Endothelial cell of umbilical vein (primary cell): ENCODE measurements at regions not wholly inside any gene's neighbourhood (a gene's known extent, or its start where the extent isn't known, plus 50 kb on each side); places are given as distances from the start of the nearest gene placed in this dataset.

ENCODE experiments used
- BruUV-seq: library from RNA; stranded (reverse); fragments of 400-500 nt; replicated peaks from 2 replicates; lab custom pipeline; 2021; lab: Mats Ljungman, UMichigan
- CTCF ChIA-PET: fragments of 300-600, 350-600 bp; sonication (Branson Sonifier 250); formaldehyde crosslinking; loops from one replicate; lab custom pipeline; 2021; ENCODE audit warnings: antibody characterized with exemption, inconsistent platforms; lab: Charles Lee
- POLR2A ChIA-PET: fragments of 300-600, 350-600 bp; sonication (Branson Sonifier 250); formaldehyde crosslinking; loops from one replicate; lab custom pipeline; 2021; ENCODE audit warnings: antibody characterized with exemption, inconsistent platforms; lab: Charles Lee
- DNase-seq: peaks from one replicate; pipeline ENCODE4 v3.0.0-alpha.2; 2011; ENCODE audit warnings: low read depth, low spot score
- FAIRE-seq: peaks from 2 replicates; lab custom pipeline; 2011; peaks lifted over from hg19 to GRCh38; lab: Jason Lieb, UNC
- H2AFZ ChIP-seq: 2 replicates; pipeline ENCODE4 v1.6.0; 2012; ENCODE audit warnings: low read depth, low read length, control low read depth, inconsistent platforms
- H3K27ac ChIP-seq: 2 replicates; pipeline ENCODE4 v1.5.1; 2011; ENCODE audit warnings: low read depth, mild to moderate bottlenecking, control low read depth, low read length, moderate library complexity; ENCODE audit not compliant: insufficient read depth
- H3K27me3 ChIP-seq, 2 experiments: 2 replicates each; pipeline versions ENCODE4 v1.6.0 to v1.6.1; 2011; ENCODE audit warnings: low read length in 2 of 2, mixed read lengths in 1 of 2; ENCODE audit not compliant: control insufficient read depth in 2 of 2, insufficient read depth in 2 of 2
- H3K36me3 ChIP-seq, 2 experiments: 2 replicates in 1 of 2; 3 replicates in 1 of 2; pipeline ENCODE4 v1.5.1; 2011; ENCODE audit warnings: low read length in 2 of 2, mild to moderate bottlenecking in 1 of 2, moderate library complexity in 1 of 2; ENCODE audit not compliant: control insufficient read depth in 2 of 2, insufficient read depth in 2 of 2; ENCODE audit errors: extremely low read depth in 1 of 2
- H3K4me1 ChIP-seq: 3 replicates; pipeline ENCODE4 v1.5.1; 2011; ENCODE audit warnings: mild to moderate bottlenecking, low read length; ENCODE audit not compliant: control insufficient read depth, insufficient read depth; ENCODE audit errors: extremely low read depth
- H3K4me2 ChIP-seq: 2 replicates; pipeline ENCODE4 v1.6.1; 2011; ENCODE audit warnings: low read length, control low read depth, mixed read lengths; ENCODE audit not compliant: insufficient read depth
- H3K4me3 ChIP-seq, 3 experiments: fragments of 200-600 bp in 1 of 3; sonication (generic), shearing (Covaris generic) in 1 of 3; replicated peaks in 1 of 3; 2 replicates each; pipeline ENCODE4 v1.5.1; 2011 to 2016; ENCODE audit warnings: control low read depth in 3 of 3, low read length in 3 of 3, mild to moderate bottlenecking in 2 of 3, inconsistent platforms in 1 of 3, low read depth in 1 of 3, moderate library complexity in 1 of 3; ENCODE audit not compliant: insufficient read depth in 1 of 3
- H3K79me2 ChIP-seq: 2 replicates; pipeline ENCODE4 v1.6.0; 2012; ENCODE audit warnings: low read length, inconsistent platforms; ENCODE audit not compliant: control insufficient read depth, insufficient read depth
- H3K9ac ChIP-seq: replicated peaks from 2 replicates; pipeline ENCODE3; 2011; ENCODE audit warnings: low read length, control low read depth; ENCODE audit not compliant: insufficient read depth; ENCODE audit errors: extremely low read depth
- H3K9me1 ChIP-seq: replicated peaks from 3 replicates; pipeline ENCODE4 v1.6.0; 2011; ENCODE audit warnings: mild to moderate bottlenecking, low read length; ENCODE audit not compliant: control insufficient read depth, insufficient read depth; ENCODE audit errors: extremely low read depth
- H3K9me3 ChIP-seq: replicated peaks from 2 replicates; pipeline ENCODE4 v1.5.1; 2012; ENCODE audit warnings: low read length, inconsistent platforms; ENCODE audit not compliant: control insufficient read depth, insufficient read depth
- H4K20me1 ChIP-seq: replicated peaks from 2 replicates; pipeline ENCODE3; 2011; ENCODE audit warnings: mild to moderate bottlenecking, low read length; ENCODE audit not compliant: control insufficient read depth, insufficient read depth; ENCODE audit errors: extremely low read depth
- CTCF ChIP-seq, 2 donors: IDR thresholded peaks; 1 replicate in 1 of 2; 2 replicates in 1 of 2; pipeline ENCODE4 v1.5.1; 2011; ENCODE audit warnings: low read length in 2 of 2, mild to moderate bottlenecking in 2 of 2, moderate library complexity in 2 of 2, control low read depth in 1 of 2, inconsistent platforms in 1 of 2, low read depth in 1 of 2; ENCODE audit not compliant: insufficient read depth in 1 of 2; ENCODE audit errors: extremely low read depth in 1 of 2
- EZH2 ChIP-seq: IDR thresholded peaks from 2 replicates; pipeline ENCODE4 v1.6.1; 2012; ENCODE audit warnings: borderline replicate concordance, low read depth, mild to moderate bottlenecking, moderate library complexity, low read length, inconsistent platforms; ENCODE audit not compliant: severe bottlenecking
- FOS ChIP-seq: IDR thresholded peaks from 2 replicates; pipeline ENCODE4 v1.6.1; 2011; ENCODE audit warnings: mild to moderate bottlenecking, low read length, moderate library complexity, borderline replicate concordance; ENCODE audit not compliant: insufficient read depth
- GATA2 ChIP-seq: IDR thresholded peaks from 2 replicates; pipeline ENCODE4 v1.7.0; 2011; ENCODE audit warnings: low read depth, mild to moderate bottlenecking, moderate library complexity, mixed read lengths, low read length; ENCODE audit not compliant: insufficient read length, insufficient read depth
- JUN ChIP-seq: IDR thresholded peaks from 2 replicates; pipeline ENCODE4 v1.6.1; 2011; ENCODE audit warnings: borderline replicate concordance, low read depth; ENCODE audit not compliant: insufficient read length, insufficient read depth
- MAX ChIP-seq: IDR thresholded peaks from 2 replicates; pipeline ENCODE4 v1.6.1; 2011; ENCODE audit not compliant: insufficient read depth, insufficient read length
- MYC ChIP-seq: IDR thresholded peaks from one replicate; pipeline ENCODE4 v1.6.1; 2011; ENCODE audit warnings: mild to moderate bottlenecking, low read depth, low read length
- POLR2A ChIP-seq: IDR thresholded peaks from 2 replicates; pipeline ENCODE4 v1.6.1; 2012; ENCODE audit warnings: low read depth, mild to moderate bottlenecking, control low read depth, low read length
- POLR2AphosphoS5 ChIP-seq: IDR thresholded peaks from 2 replicates; pipeline ENCODE4 v1.6.1; 2012; ENCODE audit warnings: low read depth, mild to moderate bottlenecking, control low read depth, low read length, moderate library complexity; ENCODE audit not compliant: insufficient read depth
- dilution Hi-C: fragments of 300-500 bp; cut with MboI; formaldehyde crosslinking; loops from one replicate; pipeline ENCODE4 v1.15.0; 2019; ENCODE audit warnings: low sequenced_read_pairs; ENCODE audit not compliant: extremely low pct_ligation_motif_present
- intact Hi-C: fragments of 100-400 bp; cut with micrococcal nuclease; formaldehyde crosslinking; loops from one replicate; pipeline ENCODE4 v1.10.0; 2022

GRCh38 chr4:38503689-38504395 is 160.2 kb upstream of the KLF3 start:
- ChIA-PET POLR2A (no interaction called here), CTCF (no interaction called here)
- H2AFZ ChIP-seq = no peak overlapping the region
- no peak overlapping the region for H3K27ac ChIP-seq
- H3K4me1 ChIP-seq = no peaks in the 10 kb centered on the region
- no peak overlapping the region for H3K9ac ChIP-seq
- no peak for DNase-seq
- H3K9me3 ChIP-seq = no peaks in the 10 kb centered on the region
- H3K79me2 ChIP-seq = no peaks in the 10 kb centered on the region
- H3K9me1 ChIP-seq = no peaks in the 10 kb centered on the region
- TF ChIP-seq POLR2A = no peak
- no peak for TF ChIP-seq POLR2AphosphoS5
- TF ChIP-seq MYC = no peak
- TF ChIP-seq FOS = no peak
- TF ChIP-seq MAX = no peak
- TF ChIP-seq GATA2 = no peak
- TF ChIP-seq CTCF (IDR thresholded peaks at IDR 0.05; ENCODE audit: extremely low read depth in 1 of 2, insufficient read depth in 1 of 2, low read depth in 1 of 2, low read length in 2 of 2) = no peak
- no peak for TF ChIP-seq JUN
- TF ChIP-seq EZH2 = no peak
- no peak for FAIRE-seq
- no peak overlapping the region for H3K4me3 ChIP-seq
- H3K36me3 ChIP-seq = no peaks in the 10 kb centered on the region
- H4K20me1 ChIP-seq = no peaks in the 10 kb centered on the region
- H3K4me2 ChIP-seq = no peak overlapping the region
- BruUV-seq = no TSS peak
- H3K27me3 ChIP-seq = peaks cover 6 to 13% of the 10 kb centered on the region in 2 experiments
- intact Hi-C loops (loop anchor here (10.0 kb wide), 1 partner anchor 231 kb away; no protein-coding TSS in a partner anchor), dilution Hi-C loops (no loop called here)
